HG03558 (cell line): ENCODE measurements at regions not wholly inside any gene's neighbourhood (a gene's known extent, or its start where the extent isn't known, plus 50 kb on each side); places are given as distances from the start of the nearest gene placed in this dataset.

Experiments used
- ATAC-seq: cut with Tn5 transposase; IDR thresholded peaks from one replicate; pipeline ENCODE4 v1.9.1; 2021; ENCODE audit warnings: moderate number of reproducible peaks; ENCODE audit not compliant: unreplicated experiment; ENCODE audit errors: extremely low read depth

- no peak for ATAC-seq
Observed at GRCh38 chr15:96087180-96087884, 243.2 kb upstream of the NR2F2 start.

GRCh38 chr15:96088650-96089049, 241.8 kb upstream of the NR2F2 start:
- no peak for ATAC-seq

GRCh38 chr15:96089405-96090058, 241.0 kb upstream of the NR2F2 start:
- peak; percentile 39 for ATAC-seq

- ATAC-seq, result no peak
Observed at GRCh38 chr15:96092186-96092585, 238.3 kb upstream of the NR2F2 start.

GRCh38 chr15:96093063-96093462, 237.4 kb upstream of the NR2F2 start:
- ATAC-seq, result no peak

GRCh38 chr15:96097661-96098060, 232.8 kb upstream of the NR2F2 start:
- no peak for ATAC-seq

- ATAC-seq, result no peak
Observed at GRCh38 chr15:96102631-96103030, 227.9 kb upstream of the NR2F2 start.

GRCh38 chr15:96106181-96106580, 224.3 kb upstream of the NR2F2 start:
- no peak for ATAC-seq

- no peak for ATAC-seq
Observed at GRCh38 chr15:96106628-96107027, 223.9 kb upstream of the NR2F2 start.

GRCh38 chr15:96107916-96108315, 222.6 kb upstream of the NR2F2 start:
- no peak for ATAC-seq

- no peak for ATAC-seq
Observed at GRCh38 chr15:96108405-96108804, 222.1 kb upstream of the NR2F2 start.

- no peak for ATAC-seq
Observed at GRCh38 chr15:96109820-96110219, 220.7 kb upstream of the NR2F2 start.

GRCh38 chr15:96112018-96112417, 218.5 kb upstream of the NR2F2 start:
- ATAC-seq, result no peak

- no peak for ATAC-seq
Observed at GRCh38 chr15:96115642-96116041, 214.9 kb upstream of the NR2F2 start.

- no peak for ATAC-seq
Observed at GRCh38 chr15:96117270-96117669, 213.2 kb upstream of the NR2F2 start.

- ATAC-seq, result no peak
Observed at GRCh38 chr15:96119734-96120133, 210.8 kb upstream of the NR2F2 start.

GRCh38 chr15:96121086-96121920, 209.2 kb upstream of the NR2F2 start:
- no peak for ATAC-seq

- ATAC-seq, result no peak
Observed at GRCh38 chr15:96122077-96123027, 208.1 kb upstream of the NR2F2 start.

- no peak for ATAC-seq
Observed at GRCh38 chr15:96123028-96123400, 207.5 kb upstream of the NR2F2 start.

GRCh38 chr15:96123630-96124187, 206.8 kb upstream of the NR2F2 start:
- no peak for ATAC-seq
